ENCODE measurements at regions not wholly inside any gene's neighbourhood (a gene's known extent, or its start where the extent isn't known, plus 50 kb on each side); places are given as distances from the start of the nearest gene placed in this dataset.

GRCh38 chr15:38652183-38652794, 87.7 kb upstream of the RASGRP1 start (continued):
- TF ChIP-seq PATZ1 (CRISPR knock-in tag; IDR thresholded peaks at IDR 0.05; ENCODE audit: borderline replicate concordance) (no peak), ZFP30 (CRISPR knock-in tag; IDR thresholded peaks at IDR 0.05) (no peak)

- TF ChIP-seq OSR1 (CRISPR knock-in tag; IDR thresholded peaks at IDR 0.05) (no peak), ZC3H10 (CRISPR knock-in tag; IDR thresholded peaks at IDR 0.05) (no peak), ESRRG (CRISPR knock-in tag; IDR thresholded peaks at IDR 0.05) (no peak), CSDC2 (CRISPR knock-in tag; IDR thresholded peaks at IDR 0.05) (no peak), PPARA (CRISPR knock-in tag; IDR thresholded peaks at IDR 0.05; ENCODE audit: borderline replicate concordance) (no peak), CREB5 (CRISPR knock-in tag; IDR thresholded peaks at IDR 0.05; ENCODE audit: low read depth) (no peak), ARNTL (CRISPR knock-in tag; IDR thresholded peaks at IDR 0.05; ENCODE audit: borderline replicate concordance, low read depth) (no peak), TOX (CRISPR knock-in tag; IDR thresholded peaks at IDR 0.05; ENCODE audit: borderline replicate concordance) (no peak), ZFP3 (CRISPR knock-in tag; IDR thresholded peaks at IDR 0.05) (no peak), SNAI2 (CRISPR knock-in tag; IDR thresholded peaks at IDR 0.05) (no peak), ZNF565 (CRISPR knock-in tag; conservative IDR thresholded peaks at IDR 0.05; ENCODE audit: low read depth) (no peak), ISL1 (CRISPR knock-in tag; IDR thresholded peaks at IDR 0.05) (no peak), ZFP30 (CRISPR knock-in tag; IDR thresholded peaks at IDR 0.05) (no peak), GLIS3 (CRISPR knock-in tag; IDR thresholded peaks at IDR 0.05) (no peak), RARB (CRISPR knock-in tag; IDR thresholded peaks at IDR 0.05) (no peak)
- no peak for ATAC-seq
Observed at GRCh38 chr15:38652998-38653397, 88.4 kb upstream of the RASGRP1 start.

- no peak for TF ChIP-seq TOX (CRISPR knock-in tag; IDR thresholded peaks at IDR 0.05; ENCODE audit: borderline replicate concordance)
- no peak for TF ChIP-seq ARNTL (CRISPR knock-in tag; IDR thresholded peaks at IDR 0.05; ENCODE audit: borderline replicate concordance, low read depth)
- no peak for TF ChIP-seq CREB5 (CRISPR knock-in tag; IDR thresholded peaks at IDR 0.05; ENCODE audit: low read depth)
- TF ChIP-seq CSDC2 (CRISPR knock-in tag; IDR thresholded peaks at IDR 0.05) = no peak
- TF ChIP-seq PPARA (CRISPR knock-in tag; IDR thresholded peaks at IDR 0.05; ENCODE audit: borderline replicate concordance) = no peak
- TF ChIP-seq TSHZ2 (CRISPR knock-in tag; IDR thresholded peaks at IDR 0.05) = no peak
- TF ChIP-seq ISL1 (CRISPR knock-in tag; IDR thresholded peaks at IDR 0.05) = no peak
- no peak for TF ChIP-seq ZNF565 (CRISPR knock-in tag; conservative IDR thresholded peaks at IDR 0.05; ENCODE audit: low read depth)
- no peak for TF ChIP-seq PATZ1 (CRISPR knock-in tag; IDR thresholded peaks at IDR 0.05; ENCODE audit: borderline replicate concordance)
- no peak for TF ChIP-seq ESRRG (CRISPR knock-in tag; IDR thresholded peaks at IDR 0.05)
- no peak for TF ChIP-seq ZC3H10 (CRISPR knock-in tag; IDR thresholded peaks at IDR 0.05)
- TF ChIP-seq ZFP3 (CRISPR knock-in tag; IDR thresholded peaks at IDR 0.05) = no peak
- no peak for TF ChIP-seq BACH2 (CRISPR knock-in tag; IDR thresholded peaks at IDR 0.05; ENCODE audit: borderline replicate concordance)
- no peak for TF ChIP-seq ZNF8 (CRISPR knock-in tag; IDR thresholded peaks at IDR 0.05)
- no peak for ATAC-seq
Observed at GRCh38 chr15:38658431-38658830, 93.8 kb upstream of the RASGRP1 start.
